Skeletal muscle tissue (tissue), 3 donors: ENCODE measurements at regions not wholly inside any gene's neighbourhood (a gene's known extent, or its start where the extent isn't known, plus 50 kb on each side); places are given as distances from the start of the nearest gene placed in this dataset.

ENCODE experiments used
- H3K27ac ChIP-seq: one replicate; pipeline ENCODE4 v1.7.0; 2013; ENCODE audit warnings: mild to moderate bottlenecking, low read depth, low read length, inconsistent platforms
- H3K27me3 ChIP-seq, 3 donors: one replicate each; pipeline ENCODE4 v1.7.0; 2013; ENCODE audit warnings: low read length in 3 of 3; ENCODE audit not compliant: control insufficient read depth in 3 of 3, insufficient read depth in 3 of 3
- H3K36me3 ChIP-seq, 3 donors: one replicate each; pipeline ENCODE4 v1.7.0; 2013; ENCODE audit warnings: low read length in 3 of 3; ENCODE audit not compliant: control insufficient read depth in 3 of 3, insufficient read depth in 3 of 3
- H3K4me1 ChIP-seq, 3 donors: one replicate each; pipeline ENCODE4 v1.7.0; 2013; ENCODE audit warnings: low read length in 3 of 3, mild to moderate bottlenecking in 3 of 3; ENCODE audit not compliant: control insufficient read depth in 3 of 3, insufficient read depth in 3 of 3
- H3K4me3 ChIP-seq, 3 donors: one replicate each; pipeline ENCODE4 v1.7.0; 2013; ENCODE audit warnings: low read length in 3 of 3
- H3K9ac ChIP-seq, 3 donors: one replicate each; pipeline ENCODE4 v1.7.0; 2013; ENCODE audit warnings: low read length in 3 of 3, mild to moderate bottlenecking in 3 of 3, moderate library complexity in 2 of 3, low read depth in 1 of 3
- H3K9me3 ChIP-seq, 3 donors: one replicate each; pipeline ENCODE4 v1.7.0; 2013; ENCODE audit warnings: low read length in 3 of 3; ENCODE audit not compliant: control insufficient read depth in 3 of 3
- donor health status: Osteomylitis.

DNA sequence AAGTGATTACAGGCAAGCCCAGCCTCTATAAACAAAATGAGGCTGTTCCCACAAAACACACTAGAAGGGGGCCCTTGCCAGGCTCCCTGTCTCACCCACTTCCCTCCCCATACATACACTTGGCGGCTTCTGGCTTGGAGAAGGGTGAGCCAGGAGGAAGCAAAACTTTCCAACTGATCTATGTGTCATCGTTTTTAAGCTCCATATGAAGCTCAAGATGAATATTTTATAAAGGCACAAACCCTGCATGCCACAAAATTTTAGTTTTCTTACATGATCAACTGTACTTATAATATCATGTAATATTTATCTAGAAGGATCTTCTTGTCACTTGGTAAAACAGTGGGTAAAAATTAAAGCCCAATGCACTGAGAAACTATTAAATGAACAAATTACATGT, 80.8 kb upstream of the TJP1 start:
- Histone ChIP-seq H3K4me1 (no peaks in the 10 kb centered on the region), H3K9ac (no peak overlapping the region), H3K27ac (no peak overlapping the region)

DNA sequence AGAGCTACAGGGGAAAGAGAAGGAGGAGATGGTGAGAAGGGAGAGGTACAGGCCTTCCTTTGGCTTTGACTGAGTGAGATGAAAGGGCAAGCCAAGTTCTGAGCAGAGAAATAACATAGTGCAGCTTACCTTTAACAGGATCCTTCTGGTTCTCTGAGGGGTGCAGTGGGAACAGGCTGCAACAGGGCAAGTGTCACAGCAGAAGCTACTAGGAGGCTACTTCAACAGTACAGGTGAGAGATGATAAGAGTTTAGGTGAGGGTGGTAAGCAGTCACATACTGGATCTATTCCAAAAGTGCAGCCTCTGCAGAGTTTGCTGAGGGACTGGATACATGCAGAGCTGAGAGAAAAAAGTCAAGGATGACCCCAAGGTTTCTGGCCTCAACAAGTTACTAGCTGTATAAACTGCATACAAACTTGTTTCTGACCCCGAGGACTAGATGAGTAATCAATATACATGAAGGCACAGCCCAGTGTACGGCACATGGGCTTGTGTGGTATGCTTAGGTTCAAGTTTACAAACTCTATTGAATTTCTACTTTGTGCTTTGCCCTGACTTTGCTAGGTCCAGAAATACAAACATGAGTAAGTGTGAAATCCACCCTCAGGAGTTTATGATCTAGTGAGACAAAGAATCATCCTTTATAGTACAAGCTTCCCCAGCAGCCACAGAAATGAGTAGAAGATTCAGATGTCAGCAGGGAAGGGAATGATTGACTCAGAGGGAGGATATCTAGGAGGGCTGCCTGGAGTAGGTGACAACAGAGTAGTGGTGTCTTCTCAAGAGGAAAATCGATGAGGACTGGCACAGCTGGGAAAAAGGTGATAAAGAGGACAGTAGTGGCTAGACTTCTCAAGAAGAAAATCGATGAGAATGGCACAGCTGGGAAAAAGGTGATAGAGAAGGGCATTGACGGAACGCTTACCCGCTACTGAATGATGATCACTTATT, 78.2 kb upstream of the TJP1 start:
- Histone ChIP-seq H3K4me3 (no peak overlapping the region), H3K27me3 (no peaks in the 10 kb centered on the region), H3K4me1 (no peaks in the 10 kb centered on the region), H3K27ac (no peak overlapping the region), H3K9ac (no peak overlapping the region), H3K9me3 (no peaks in the 10 kb centered on the region), H3K36me3 (no peaks in the 10 kb centered on the region)

More for the DNA sequence above, 80.8 kb upstream of the TJP1 start:
- no peaks in the 10 kb centered on the region for H3K36me3 ChIP-seq
- H3K27me3 ChIP-seq: no peaks in the 10 kb centered on the region
- no peak overlapping the region for H3K4me3 ChIP-seq
- no peaks in the 10 kb centered on the region for H3K9me3 ChIP-seq

DNA sequence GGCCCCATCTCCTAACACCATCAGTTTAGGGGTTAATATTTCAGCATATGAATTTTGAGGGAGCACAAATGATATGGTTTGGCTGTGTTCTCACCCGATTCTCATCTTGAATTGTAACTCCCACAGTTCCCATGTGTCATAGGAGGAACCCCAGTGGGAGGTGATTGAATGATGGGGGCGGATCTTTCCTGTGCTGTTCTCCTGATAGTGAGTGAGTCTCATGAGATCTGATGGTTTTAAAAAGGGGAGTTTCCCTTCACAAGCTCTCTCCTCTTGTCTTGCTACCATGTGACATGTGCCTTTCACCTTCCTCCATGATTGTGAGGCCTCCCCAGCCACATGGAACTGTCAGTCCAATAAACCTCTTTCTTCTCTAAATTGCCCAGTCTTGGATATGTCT, 73.8 kb upstream of the TJP1 start:
- no peak overlapping the region for H3K27ac ChIP-seq
- no peaks in the 10 kb centered on the region for H3K27me3 ChIP-seq
- no peak overlapping the region for H3K4me3 ChIP-seq
- no peak overlapping the region for H3K9ac ChIP-seq
- no peaks in the 10 kb centered on the region for H3K36me3 ChIP-seq
- H3K4me1 ChIP-seq: no peaks in the 10 kb centered on the region
- no peaks in the 10 kb centered on the region for H3K9me3 ChIP-seq

DNA sequence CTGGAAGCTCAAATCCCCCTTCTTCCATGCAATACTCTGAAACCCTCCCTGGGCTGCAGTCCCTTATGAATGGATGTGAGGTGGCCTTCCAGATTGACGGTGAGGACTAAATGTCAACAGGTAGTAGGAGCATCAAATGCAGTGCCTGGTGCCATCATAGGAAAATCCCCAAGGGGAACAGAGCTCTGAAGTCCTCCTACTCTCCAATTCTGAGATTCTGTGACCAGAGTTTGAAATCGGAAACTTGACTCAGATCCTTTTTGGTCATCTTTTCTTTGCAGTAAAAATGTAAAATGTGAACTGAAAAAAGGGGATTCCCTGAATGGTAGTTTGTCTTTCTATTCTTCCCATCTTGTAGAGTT, 68.8 kb upstream of the TJP1 start:
- Histone ChIP-seq H3K27me3 (no peaks in the 10 kb centered on the region), H3K27ac (no peak overlapping the region), H3K4me1 (peaks cover 0 to 3% (median 0%) of the 10 kb centered on the region in 3 donors), H3K36me3 (no peaks in the 10 kb centered on the region), H3K4me3 (no peak overlapping the region), H3K9ac (no peak overlapping the region), H3K9me3 (no peaks in the 10 kb centered on the region)

DNA sequence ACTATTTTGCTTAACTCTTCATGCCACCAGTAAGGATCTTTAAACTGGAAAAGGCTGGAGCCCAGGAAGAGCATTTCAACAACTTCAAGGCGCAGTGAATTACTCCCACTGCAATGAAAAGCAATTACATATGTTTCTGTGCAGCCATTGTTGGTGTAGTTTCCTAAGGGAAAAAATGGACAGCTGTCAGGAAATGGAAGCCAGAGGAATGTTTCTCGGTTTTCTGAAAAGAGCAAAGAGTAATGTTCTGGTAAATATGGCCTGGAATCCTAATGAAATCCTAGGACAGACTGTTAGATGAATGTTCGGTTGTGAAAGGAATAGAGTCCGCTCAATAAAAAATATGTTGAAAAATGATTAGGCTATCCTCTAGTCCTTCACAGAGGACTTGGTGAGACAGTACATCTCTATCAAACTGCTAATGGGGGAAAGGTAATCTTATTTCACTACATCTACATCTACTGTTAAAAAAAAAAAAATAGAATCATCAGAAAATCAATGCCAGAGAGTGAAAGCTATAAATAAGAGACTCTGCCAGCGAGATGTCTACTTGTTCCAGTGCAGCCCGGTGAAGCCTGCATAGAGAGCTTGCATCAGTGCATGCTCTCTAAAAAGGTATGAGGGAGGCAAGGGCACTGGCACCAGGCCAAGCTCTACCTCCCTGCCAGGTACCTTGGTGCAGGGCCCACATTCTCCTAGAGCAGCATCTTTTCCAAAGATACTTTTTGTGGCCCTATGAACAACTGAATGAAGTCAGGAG, 68.2 kb upstream of the TJP1 start:
- Histone ChIP-seq H3K9me3 (no peaks in the 10 kb centered on the region), H3K4me3 (no peak overlapping the region), H3K9ac (no peak overlapping the region), H3K4me1 (peaks cover 0 to 3% (median 0%) of the 10 kb centered on the region in 3 donors), H3K27me3 (no peaks in the 10 kb centered on the region), H3K27ac (no peak overlapping the region), H3K36me3 (no peaks in the 10 kb centered on the region)

DNA sequence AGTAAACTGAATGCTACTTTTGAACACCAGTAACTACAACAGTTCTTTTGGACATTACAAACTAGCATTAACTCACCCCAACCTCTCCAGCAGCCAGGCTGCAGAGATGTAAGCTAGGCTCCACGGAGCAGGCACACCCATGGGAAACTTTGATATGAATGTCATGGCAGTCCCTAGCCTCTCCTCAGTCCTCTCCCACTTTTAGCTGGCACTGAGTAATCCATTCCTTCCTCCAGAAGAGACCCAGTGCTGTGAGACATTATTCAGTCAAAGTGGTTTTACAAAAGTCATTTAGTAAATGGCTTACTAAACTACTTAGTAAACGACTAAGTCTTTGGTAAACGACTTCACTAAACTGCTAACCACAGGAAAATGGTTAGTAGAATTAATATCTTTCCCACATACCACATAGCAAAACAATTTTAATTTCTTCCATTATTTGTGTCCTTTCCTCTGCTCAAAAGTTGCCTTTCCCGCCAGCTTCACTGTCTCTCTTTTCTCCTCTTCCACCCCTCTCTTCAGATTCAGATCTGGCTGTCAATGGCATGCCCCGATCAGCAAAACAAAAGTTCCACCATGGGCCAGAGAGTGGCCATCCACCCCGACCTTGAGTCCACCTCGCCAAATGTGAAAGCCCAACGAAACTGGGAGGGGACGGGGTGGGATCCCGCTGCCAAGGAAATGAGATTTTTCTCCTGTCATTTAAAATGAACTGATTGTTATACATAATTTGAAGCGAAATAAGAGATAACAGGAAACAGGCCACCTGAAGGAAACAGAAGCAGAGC, 67.5 kb upstream of the TJP1 start:
- no peaks in the 10 kb centered on the region for H3K36me3 ChIP-seq
- H3K4me3 ChIP-seq: no peak overlapping the region
- no peaks in the 10 kb centered on the region for H3K9me3 ChIP-seq
- no peak overlapping the region for H3K9ac ChIP-seq
- no peak overlapping the region for H3K27ac ChIP-seq
- H3K27me3 ChIP-seq: no peaks in the 10 kb centered on the region
- H3K4me1 ChIP-seq: peaks cover 0 to 3% (median 0%) of the 10 kb centered on the region in 3 donors

DNA sequence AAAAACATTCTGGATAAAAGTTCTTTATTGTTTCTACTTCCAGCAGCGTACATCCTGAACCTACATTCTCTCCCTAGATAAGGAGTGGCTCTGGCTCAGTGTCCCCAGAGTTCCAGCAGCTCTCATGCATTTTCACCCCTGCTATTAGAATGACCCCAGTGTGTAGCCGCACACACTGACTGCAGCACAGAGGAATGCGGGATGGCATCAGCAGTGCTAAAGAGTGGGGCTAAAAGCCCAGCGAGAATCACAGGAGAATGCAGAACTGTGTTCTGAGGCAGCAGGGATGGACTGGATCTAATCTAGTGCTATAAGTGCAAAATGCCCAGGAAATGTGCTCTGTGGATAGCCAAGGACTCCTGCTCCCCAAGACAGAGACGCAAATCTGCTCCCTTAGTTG, 66.4 kb upstream of the TJP1 start:
- Histone ChIP-seq H3K9me3 (no peaks in the 10 kb centered on the region), H3K27me3 (peaks cover 0 to 3% (median 0%) of the 10 kb centered on the region in 3 donors), H3K4me3 (no peak overlapping the region), H3K9ac (no peak overlapping the region), H3K27ac (no peak overlapping the region), H3K36me3 (no peaks in the 10 kb centered on the region), H3K4me1 (peaks cover 0 to 3% (median 0%) of the 10 kb centered on the region in 3 donors)

DNA sequence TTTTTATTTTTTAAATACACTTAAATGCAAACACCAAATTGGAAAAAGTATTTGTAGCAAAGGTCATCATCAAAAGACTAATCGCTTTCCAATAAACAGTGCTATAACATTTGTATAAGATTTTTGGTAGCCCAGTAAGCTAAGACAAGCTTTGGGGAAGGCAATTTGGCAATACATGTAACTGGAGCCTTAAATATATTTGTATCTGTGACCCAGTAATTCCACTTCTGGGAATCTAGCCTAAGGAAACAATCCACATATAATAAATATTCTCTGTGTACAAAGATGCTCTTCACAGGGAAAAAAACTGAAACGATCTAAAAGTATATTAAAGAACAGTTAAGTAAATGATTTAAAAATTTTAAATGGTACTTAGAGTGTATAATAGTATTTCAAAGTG, 65.5 kb upstream of the TJP1 start:
- H3K4me1 ChIP-seq: peaks cover 0 to 7% (median 0%) of the 10 kb centered on the region in 3 donors
- H3K9ac ChIP-seq: no peak overlapping the region

DNA sequence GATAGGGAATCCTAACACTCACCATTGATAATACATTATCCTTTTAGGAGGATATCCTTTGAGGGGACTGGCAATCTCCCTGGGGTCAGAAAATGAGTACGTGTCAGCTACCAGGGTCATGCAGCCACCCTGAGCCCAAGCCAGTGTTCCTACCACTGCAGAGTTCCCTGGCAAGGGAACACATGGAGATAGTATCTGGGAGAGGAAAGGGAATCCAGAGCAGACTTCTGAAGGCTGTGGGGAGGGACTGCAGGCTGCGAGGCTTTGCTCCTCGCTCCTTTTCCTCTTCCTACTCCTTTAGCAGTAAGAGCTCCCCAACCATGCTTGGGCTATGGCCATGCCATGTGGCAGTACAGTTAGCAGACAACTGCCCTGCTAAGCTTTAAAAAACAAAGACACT, 62.9 kb upstream of the TJP1 start:
- peaks cover 0 to 9% (median 5%) of the 10 kb centered on the region in 3 donors for H3K4me1 ChIP-seq

More for the DNA sequence above, 65.5 kb upstream of the TJP1 start:
- no peak overlapping the region for H3K27ac ChIP-seq
- H3K36me3 ChIP-seq: no peaks in the 10 kb centered on the region
- peaks cover 0 to 3% (median 0%) of the 10 kb centered on the region in 3 donors for H3K27me3 ChIP-seq
- no peaks in the 10 kb centered on the region for H3K9me3 ChIP-seq
- H3K4me3 ChIP-seq: no peak overlapping the region

More for the DNA sequence above, 62.9 kb upstream of the TJP1 start:
- no peak overlapping the region for H3K27ac ChIP-seq
- no peaks in the 10 kb centered on the region for H3K36me3 ChIP-seq
- no peaks in the 10 kb centered on the region for H3K9me3 ChIP-seq
- H3K9ac ChIP-seq: no peak overlapping the region
- H3K27me3 ChIP-seq: peaks cover 0 to 3% (median 0%) of the 10 kb centered on the region in 3 donors
- no peak overlapping the region for H3K4me3 ChIP-seq
